ENCODE measurements at regions not wholly inside any gene's neighbourhood (a gene's known extent, or its start where the extent isn't known, plus 50 kb on each side); places are given as distances from the start of the nearest gene placed in this dataset.

DNA sequence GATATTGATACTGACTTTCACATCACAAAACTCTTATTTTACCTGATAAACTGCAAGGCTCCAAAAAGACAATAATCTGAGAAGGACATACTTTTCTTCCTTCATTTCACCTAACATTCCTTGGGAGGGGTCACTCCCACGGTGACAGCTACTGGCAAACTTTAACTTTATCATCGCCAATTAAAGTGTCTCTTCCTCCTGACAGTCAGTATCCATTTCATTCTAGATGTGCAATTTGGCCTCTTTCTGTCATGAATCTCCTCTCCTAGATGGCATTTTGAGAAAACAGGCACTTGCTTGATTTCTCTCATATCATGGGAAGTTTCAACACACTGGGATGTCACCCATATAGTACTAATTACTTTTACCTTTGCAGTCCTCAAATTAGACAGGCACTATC, 413.5 kb upstream of the CCNG1 start:
- Histone ChIP-seq H3K36me3 (ENCODE audit: insufficient read depth) (no peaks in the 10 kb centered on the region), H2AFZ (ENCODE audit: low read depth) (no peak overlapping the region), H3K79me2 (ENCODE audit: insufficient read depth, low read depth) (no peaks in the 10 kb centered on the region), H4K20me1 (ENCODE audit: insufficient read depth) (no peaks in the 10 kb centered on the region), H3K27ac (no peak overlapping the region), H3K27me3 (ENCODE audit: insufficient read depth, low read depth) (no peaks in the 10 kb centered on the region), H3K4me3 (IDR thresholded peaks at IDR 0.05; ENCODE audit: insufficient read depth, low read depth, low read length) (no peak overlapping the region), H3K4me2 (no peak overlapping the region), H3K9ac (no peak overlapping the region), H3K4me1 (ENCODE audit: low read depth, poor library complexity, severe bottlenecking) (no peaks in the 10 kb centered on the region)
- TF ChIP-seq, protein P1, sequence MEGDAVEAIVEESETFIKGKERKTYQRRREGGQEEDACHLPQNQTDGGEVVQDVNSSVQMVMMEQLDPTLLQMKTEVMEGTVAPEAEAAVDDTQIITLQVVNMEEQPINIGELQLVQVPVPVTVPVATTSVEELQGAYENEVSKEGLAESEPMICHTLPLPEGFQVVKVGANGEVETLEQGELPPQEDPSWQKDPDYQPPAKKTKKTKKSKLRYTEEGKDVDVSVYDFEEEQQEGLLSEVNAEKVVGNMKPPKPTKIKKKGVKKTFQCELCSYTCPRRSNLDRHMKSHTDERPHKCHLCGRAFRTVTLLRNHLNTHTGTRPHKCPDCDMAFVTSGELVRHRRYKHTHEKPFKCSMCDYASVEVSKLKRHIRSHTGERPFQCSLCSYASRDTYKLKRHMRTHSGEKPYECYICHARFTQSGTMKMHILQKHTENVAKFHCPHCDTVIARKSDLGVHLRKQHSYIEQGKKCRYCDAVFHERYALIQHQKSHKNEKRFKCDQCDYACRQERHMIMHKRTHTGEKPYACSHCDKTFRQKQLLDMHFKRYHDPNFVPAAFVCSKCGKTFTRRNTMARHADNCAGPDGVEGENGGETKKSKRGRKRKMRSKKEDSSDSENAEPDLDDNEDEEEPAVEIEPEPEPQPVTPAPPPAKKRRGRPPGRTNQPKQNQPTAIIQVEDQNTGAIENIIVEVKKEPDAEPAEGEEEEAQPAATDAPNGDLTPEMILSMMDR (conservative IDR thresholded peaks at IDR 0.05; ENCODE audit: low read depth, low read length) = no peak

DNA sequence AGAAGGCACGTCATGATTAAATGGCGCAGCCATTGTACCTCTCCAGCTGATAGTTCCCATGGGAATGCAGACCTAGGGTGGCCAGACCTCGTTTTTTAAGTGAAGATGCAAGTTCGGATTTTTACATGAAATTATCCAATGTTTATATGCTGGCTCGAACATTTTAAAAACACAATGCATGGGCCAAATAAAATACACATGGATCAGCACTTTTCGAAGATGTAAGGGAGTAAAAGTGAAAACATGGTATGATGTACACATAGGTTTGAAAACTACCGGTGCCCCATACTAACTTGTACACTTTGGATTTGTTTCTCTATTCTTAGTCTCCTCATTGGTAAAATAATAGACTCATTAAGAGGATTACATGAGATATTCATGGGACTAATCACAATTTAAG, 412.5 kb upstream of the CCNG1 start:
- Histone ChIP-seq H3K4me1 (ENCODE audit: low read depth, poor library complexity, severe bottlenecking) (no peaks in the 10 kb centered on the region), H3K9ac (no peak overlapping the region), H3K79me2 (ENCODE audit: insufficient read depth, low read depth) (no peaks in the 10 kb centered on the region), H3K36me3 (ENCODE audit: insufficient read depth) (no peaks in the 10 kb centered on the region), H3K27ac (no peak overlapping the region), H4K20me1 (ENCODE audit: insufficient read depth) (no peaks in the 10 kb centered on the region), H3K27me3 (ENCODE audit: insufficient read depth, low read depth) (no peaks in the 10 kb centered on the region), H3K4me2 (no peak overlapping the region), H2AFZ (ENCODE audit: low read depth) (no peak overlapping the region), H3K4me3 (IDR thresholded peaks at IDR 0.05; ENCODE audit: insufficient read depth, low read depth, low read length) (no peak overlapping the region)
- TF ChIP-seq, protein P1 (conservative IDR thresholded peaks at IDR 0.05; ENCODE audit: low read depth, low read length) = no peak

DNA sequence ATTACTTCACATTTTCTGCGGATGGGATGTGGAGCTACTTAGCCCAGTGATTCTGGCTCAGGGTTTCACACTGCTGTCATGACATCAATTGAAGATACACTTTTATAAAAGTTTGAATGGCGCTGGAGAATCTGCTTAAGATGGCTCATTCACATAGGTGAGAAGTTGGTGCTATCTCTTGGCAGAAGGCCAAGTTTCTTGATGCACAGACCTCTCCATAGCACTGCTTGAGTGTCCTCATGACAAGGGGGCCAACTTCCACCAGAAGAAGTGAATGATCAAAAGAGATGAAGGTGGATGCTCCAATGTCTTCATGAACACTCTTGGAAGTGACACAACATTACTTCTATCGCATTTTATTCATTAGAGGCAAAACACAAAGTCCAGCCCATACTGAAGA, 403.7 kb upstream of the CCNG1 start:
- H4K20me1 ChIP-seq (ENCODE audit: insufficient read depth) = no peaks in the 10 kb centered on the region
- no peaks in the 10 kb centered on the region for H3K79me2 ChIP-seq (ENCODE audit: insufficient read depth, low read depth)
- no peak overlapping the region for H3K9ac ChIP-seq
- H3K27ac ChIP-seq = no peak overlapping the region
- no peak overlapping the region for H2AFZ ChIP-seq (ENCODE audit: low read depth)
- H3K36me3 ChIP-seq (ENCODE audit: insufficient read depth) = no peaks in the 10 kb centered on the region
- no peak overlapping the region for H3K4me3 ChIP-seq (IDR thresholded peaks at IDR 0.05; ENCODE audit: insufficient read depth, low read depth, low read length)
- no peak overlapping the region for H3K4me2 ChIP-seq
- H3K4me1 ChIP-seq (ENCODE audit: low read depth, poor library complexity, severe bottlenecking) = no peaks in the 10 kb centered on the region
- TF ChIP-seq, protein P1 (conservative IDR thresholded peaks at IDR 0.05; ENCODE audit: low read depth, low read length) = no peak
- no peaks in the 10 kb centered on the region for H3K27me3 ChIP-seq (ENCODE audit: insufficient read depth, low read depth)

GRCh38 chr5:163041254-163041653, 396.1 kb upstream of the CCNG1 start:
- no peak overlapping the region for H3K27ac ChIP-seq

More at GRCh38 chr5:163041254-163041653, 396.1 kb upstream of the CCNG1 start:
- no peaks in the 10 kb centered on the region for H3K27me3 ChIP-seq (ENCODE audit: insufficient read depth, low read depth)
- H3K9ac ChIP-seq = no peak overlapping the region
- H4K20me1 ChIP-seq (ENCODE audit: insufficient read depth) = no peaks in the 10 kb centered on the region
- no peaks in the 10 kb centered on the region for H3K79me2 ChIP-seq (ENCODE audit: insufficient read depth, low read depth)
- no peaks in the 10 kb centered on the region for H3K4me1 ChIP-seq (ENCODE audit: low read depth, poor library complexity, severe bottlenecking)
- no peak overlapping the region for H3K4me2 ChIP-seq
- no peaks in the 10 kb centered on the region for H3K36me3 ChIP-seq (ENCODE audit: insufficient read depth)
- TF ChIP-seq, protein P1 (conservative IDR thresholded peaks at IDR 0.05; ENCODE audit: low read depth, low read length) = no peak
- no peak overlapping the region for H3K4me3 ChIP-seq (IDR thresholded peaks at IDR 0.05; ENCODE audit: insufficient read depth, low read depth, low read length)
- H2AFZ ChIP-seq (ENCODE audit: low read depth) = no peak overlapping the region
